ENCODE measurements at regions not wholly inside any gene's neighbourhood (a gene's known extent, or its start where the extent isn't known, plus 50 kb on each side); places are given as distances from the start of the nearest gene placed in this dataset.

DNA sequence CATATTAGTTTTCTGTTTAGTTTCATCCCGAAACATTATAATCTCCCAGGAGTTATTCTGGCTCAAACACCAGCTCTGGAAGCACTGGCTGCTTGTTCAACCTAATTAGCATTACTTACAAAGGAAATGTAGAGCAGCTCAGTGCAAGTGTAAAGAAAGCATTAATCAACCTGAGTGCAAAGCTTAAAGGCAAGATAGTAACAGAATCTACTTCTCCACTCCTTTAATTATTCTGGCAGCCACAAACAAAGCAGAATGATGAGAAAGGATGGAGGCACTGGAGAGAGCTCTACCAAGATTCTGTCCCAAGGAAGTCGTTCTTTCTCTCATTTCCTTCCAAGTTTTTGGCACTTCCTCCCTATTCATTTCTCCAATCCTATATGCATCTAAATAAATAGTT is 1384.0 kb downstream of the ZPLD1 start:
- TF ChIP-seq ZNF8 (CRISPR knock-in tag; IDR thresholded peaks at IDR 0.05) (no peak), ZNF565 (CRISPR knock-in tag; conservative IDR thresholded peaks at IDR 0.05; ENCODE audit: low read depth) (no peak), GLIS3 (CRISPR knock-in tag; IDR thresholded peaks at IDR 0.05) (no peak), PPARA (CRISPR knock-in tag; IDR thresholded peaks at IDR 0.05; ENCODE audit: borderline replicate concordance) (no peak), OSR1 (CRISPR knock-in tag; IDR thresholded peaks at IDR 0.05) (no peak)
- TF ChIP-seq, protein P1, sequence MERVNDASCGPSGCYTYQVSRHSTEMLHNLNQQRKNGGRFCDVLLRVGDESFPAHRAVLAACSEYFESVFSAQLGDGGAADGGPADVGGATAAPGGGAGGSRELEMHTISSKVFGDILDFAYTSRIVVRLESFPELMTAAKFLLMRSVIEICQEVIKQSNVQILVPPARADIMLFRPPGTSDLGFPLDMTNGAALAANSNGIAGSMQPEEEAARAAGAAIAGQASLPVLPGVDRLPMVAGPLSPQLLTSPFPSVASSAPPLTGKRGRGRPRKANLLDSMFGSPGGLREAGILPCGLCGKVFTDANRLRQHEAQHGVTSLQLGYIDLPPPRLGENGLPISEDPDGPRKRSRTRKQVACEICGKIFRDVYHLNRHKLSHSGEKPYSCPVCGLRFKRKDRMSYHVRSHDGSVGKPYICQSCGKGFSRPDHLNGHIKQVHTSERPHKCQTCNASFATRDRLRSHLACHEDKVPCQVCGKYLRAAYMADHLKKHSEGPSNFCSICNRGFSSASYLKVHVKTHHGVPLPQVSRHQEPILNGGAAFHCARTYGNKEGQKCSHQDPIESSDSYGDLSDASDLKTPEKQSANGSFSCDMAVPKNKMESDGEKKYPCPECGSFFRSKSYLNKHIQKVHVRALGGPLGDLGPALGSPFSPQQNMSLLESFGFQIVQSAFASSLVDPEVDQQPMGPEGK (CRISPR knock-in tag; IDR thresholded peaks at IDR 0.05; ENCODE audit: borderline replicate concordance) = no peak
- TF ChIP-seq, protein P2, sequence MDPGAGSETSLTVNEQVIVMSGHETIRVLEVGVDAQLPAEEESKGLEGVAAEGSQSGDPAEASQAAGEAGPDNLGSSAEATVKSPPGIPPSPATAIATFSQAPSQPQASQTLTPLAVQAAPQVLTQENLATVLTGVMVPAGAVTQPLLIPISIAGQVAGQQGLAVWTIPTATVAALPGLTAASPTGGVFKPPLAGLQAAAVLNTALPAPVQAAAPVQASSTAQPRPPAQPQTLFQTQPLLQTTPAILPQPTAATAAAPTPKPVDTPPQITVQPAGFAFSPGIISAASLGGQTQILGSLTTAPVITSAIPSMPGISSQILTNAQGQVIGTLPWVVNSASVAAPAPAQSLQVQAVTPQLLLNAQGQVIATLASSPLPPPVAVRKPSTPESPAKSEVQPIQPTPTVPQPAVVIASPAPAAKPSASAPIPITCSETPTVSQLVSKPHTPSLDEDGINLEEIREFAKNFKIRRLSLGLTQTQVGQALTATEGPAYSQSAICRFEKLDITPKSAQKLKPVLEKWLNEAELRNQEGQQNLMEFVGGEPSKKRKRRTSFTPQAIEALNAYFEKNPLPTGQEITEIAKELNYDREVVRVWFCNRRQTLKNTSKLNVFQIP (CRISPR knock-in tag; IDR thresholded peaks at IDR 0.05; ENCODE audit: borderline replicate concordance, low read depth) = no peak
